HG03066 (cell line): ENCODE measurements at regions not wholly inside any gene's neighbourhood (a gene's known extent, or its start where the extent isn't known, plus 50 kb on each side); places are given as distances from the start of the nearest gene placed in this dataset.

Experiments
- ATAC-seq: cut with Tn5 transposase; IDR thresholded peaks from one replicate; pipeline ENCODE4 v1.9.1; 2021; ENCODE audit warnings: low read depth; ENCODE audit not compliant: unreplicated experiment

DNA sequence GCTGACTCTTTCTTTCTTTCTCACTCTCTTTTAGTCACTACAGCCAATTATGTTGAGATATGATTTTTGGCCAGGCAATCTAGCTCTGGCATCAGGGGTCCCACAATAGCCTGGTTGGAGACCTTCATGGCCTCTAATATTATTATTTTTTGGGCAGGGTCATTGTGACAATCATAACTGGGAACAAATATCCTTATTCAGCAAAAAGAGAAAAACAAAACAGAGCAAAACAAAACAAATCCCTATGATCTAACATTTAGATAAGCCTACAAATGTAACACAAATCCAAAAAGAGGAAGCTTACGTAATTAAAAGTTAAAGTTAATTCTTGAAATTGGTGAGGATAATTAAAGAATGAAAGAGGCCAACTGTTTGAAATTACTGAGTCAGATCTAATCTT, 640.0 kb downstream of the TUSC7 start:
- no peak for ATAC-seq

DNA sequence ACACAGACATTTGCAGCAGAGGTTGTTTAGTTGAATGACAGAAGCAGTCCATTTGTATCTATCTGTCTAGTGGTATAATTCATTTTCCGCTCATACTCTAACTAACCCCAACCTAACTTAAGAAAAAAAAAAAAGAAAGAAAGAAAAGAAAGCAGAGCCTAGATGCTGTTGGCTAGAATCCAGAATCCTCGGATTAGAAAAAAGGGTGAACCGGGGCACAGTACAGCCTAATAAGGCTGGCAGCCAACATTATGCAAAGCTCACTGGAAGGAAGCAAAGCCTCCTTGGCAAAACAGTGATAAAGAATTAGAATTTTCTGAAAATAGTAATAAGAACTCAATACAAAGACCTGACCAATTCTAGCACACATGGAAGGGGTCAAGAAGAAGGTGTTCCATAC, 640.8 kb downstream of the TUSC7 start:
- no peak for ATAC-seq

- no peak for ATAC-seq
Observed at GRCh38 chr3:117355566-117355965, 646.0 kb downstream of the TUSC7 start.

- ATAC-seq: no peak
Observed at GRCh38 chr3:117356091-117356705, 646.6 kb downstream of the TUSC7 start.

DNA sequence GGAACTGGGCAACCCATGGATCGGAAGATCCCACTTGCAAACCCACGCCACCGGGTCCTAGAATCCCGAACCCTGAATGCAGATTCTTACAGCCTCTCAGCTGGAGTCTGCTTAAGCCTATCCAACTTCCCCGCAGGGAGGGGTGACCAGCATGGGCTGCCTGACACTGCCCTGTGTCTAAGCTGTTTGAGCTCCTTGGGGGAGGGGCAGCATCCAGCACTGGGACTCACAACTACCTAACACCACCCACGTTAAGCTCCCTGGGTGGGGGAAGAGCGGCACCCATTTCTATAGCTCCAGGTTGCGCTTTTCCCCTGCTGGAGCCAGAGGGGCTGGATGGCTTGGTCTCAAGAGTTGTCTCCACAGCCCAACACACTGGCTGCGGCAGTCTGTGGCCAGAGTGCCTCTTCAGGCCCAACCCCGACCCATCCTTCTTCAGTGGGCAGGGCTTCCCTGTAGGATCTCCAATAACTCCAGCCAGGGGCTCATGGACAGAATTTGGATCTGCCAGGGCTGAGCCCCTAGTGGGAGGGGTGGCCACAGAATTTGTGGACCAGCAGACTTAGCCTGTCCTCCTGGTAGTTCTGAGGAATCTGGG, 649.2 kb downstream of the TUSC7 start:
- no peak for ATAC-seq

DNA sequence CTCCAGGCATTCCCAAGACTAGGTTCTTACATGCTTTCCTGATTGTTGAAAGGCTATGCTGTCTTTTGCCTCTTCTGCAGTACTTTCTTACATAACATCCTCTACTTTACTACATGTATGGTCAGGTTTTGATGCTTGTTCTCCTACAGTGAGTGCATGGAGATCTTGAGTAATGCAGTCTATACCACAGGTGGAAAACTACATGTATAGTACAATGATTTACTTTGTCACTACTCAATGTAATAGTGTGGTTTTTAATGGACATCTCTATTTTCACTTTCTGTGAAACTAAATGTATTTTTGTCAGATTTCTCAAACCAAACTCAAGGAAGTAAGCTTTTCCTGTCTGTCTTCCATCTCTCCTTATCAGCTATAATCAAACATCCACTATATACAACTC, 657.0 kb downstream of the TUSC7 start:
- ATAC-seq: no peak

GRCh38 chr3:117367861-117368260, 658.3 kb downstream of the TUSC7 start:
- ATAC-seq: no peak

GRCh38 chr3:117380631-117381030, 671.1 kb downstream of the TUSC7 start:
- ATAC-seq: no peak

DNA sequence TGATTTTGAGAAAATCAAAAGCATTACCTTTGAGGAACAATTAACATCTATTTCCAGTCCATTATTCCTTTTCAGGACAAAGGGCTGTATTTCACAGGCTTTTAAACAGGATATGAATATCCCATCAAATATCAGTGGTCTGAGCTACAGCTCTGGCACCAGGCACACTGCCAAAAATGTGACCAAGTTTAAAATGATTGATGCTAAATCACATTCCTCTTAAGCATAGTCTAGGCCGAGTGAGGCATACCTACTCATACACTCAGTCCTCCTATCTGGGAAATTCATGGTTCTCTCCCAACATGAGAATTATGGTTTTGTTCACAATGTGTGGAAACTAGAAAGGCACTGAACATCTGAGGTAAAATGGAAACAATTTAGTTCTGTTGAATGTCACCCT, 683.5 kb downstream of the TUSC7 start:
- no peak for ATAC-seq

DNA sequence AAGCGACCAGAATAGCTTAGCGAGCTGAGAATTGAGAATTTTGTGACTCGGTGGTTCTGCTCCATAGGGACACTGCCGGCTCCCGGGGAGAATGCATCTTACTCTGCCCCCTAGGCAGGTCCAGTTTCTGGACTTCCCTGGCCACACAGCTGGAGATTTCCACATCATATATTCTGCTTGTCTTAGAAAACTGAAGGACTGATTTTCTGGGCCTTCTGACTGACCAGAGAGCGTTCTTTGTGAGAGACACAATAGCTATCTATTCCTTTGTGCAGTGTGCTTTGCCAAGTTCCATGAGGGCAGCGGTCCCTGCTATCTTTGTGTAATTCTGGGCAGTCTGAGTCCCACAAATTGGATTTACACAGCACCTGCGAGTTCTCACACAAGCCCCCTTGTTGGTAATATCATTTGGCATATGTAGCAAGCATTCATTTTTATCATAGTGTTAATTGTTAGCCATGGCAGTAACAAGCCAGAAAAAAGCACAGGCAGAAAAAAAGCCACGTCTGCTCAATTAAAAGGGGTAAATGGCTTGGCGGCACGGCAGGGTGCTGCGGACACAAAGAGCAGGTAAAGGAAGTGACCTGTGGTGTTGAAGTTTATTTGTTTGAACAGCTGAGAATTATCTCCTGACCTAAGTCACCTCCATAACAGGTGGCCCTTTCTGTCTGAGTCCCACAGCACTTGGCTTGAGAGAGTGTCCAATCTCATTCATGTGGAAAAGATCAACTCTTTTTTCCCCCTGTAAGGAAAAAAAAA, 688.7 kb downstream of the TUSC7 start:
- ATAC-seq: no peak

GRCh38 chr3:117399311-117400078, 689.9 kb downstream of the TUSC7 start:
- no peak for ATAC-seq

DNA sequence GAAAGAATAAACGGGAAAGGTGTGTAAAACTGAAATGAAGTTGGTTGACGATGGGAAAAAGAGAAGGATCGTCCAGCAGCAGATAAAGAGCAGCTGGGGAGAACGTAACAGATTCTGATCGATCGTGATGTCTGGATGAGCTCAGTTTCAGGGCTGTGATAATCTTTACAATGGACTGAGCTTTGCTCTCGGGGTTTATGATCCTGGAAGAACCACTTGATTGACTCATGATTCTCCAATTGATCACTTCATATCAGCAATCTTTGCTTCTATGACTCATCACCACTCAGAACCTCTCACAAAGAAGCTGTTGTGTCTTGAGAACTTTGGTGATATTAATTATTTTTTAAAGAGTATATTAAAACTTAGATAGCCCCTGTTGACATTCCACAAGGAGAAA, 690.7 kb downstream of the TUSC7 start:
- ATAC-seq: no peak

GRCh38 chr3:117404141-117404540, 694.6 kb downstream of the TUSC7 start:
- no peak for ATAC-seq

- ATAC-seq: no peak
Observed at GRCh38 chr3:117404730-117405129, 695.2 kb downstream of the TUSC7 start.

DNA sequence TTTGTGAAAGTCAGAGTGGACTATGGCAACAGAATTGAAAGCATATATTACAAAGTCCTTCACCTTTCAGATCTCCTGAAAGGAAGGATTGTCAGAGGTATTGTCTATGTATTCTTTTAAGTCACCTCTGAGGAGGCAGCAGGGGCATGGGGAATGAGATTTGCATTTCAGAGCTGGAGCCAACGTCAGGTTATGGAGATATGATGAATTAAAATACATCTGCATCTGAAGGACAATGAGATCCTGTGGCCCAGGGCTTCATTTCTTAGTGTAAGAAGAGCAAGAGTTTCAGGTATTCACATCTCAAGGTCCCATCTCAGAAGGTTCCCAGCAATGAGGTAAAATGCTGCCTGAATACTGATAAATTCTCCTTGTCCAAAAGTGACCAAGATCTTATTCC, 695.8 kb downstream of the TUSC7 start:
- no peak for ATAC-seq

DNA sequence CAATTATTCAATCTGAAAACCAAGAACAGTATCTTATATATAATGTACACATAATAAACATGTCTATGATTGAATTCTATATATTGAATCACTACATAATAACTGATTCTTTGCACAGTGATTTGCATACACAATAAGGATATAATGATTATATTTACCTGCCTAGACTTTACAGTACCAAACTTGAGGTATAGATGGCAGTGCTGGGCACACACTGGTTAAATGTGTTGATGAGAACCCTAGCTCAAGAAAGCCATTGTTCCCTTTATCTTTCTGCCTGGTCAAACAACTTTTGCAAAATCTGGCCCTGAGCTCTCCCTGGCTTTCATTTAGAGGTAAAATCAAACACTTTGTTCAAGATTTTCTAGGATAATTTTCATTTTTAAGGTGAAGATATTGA, 697.7 kb downstream of the TUSC7 start:
- no peak for ATAC-seq

- no peak for ATAC-seq
Observed at GRCh38 chr3:117408811-117409210, 699.2 kb downstream of the TUSC7 start.

- no peak for ATAC-seq
Observed at GRCh38 chr3:117409256-117409655, 699.7 kb downstream of the TUSC7 start.

GRCh38 chr3:117409701-117410459, 700.3 kb downstream of the TUSC7 start:
- no peak for ATAC-seq

- no peak for ATAC-seq
Observed at GRCh38 chr3:117411971-117412370, 702.4 kb downstream of the TUSC7 start.

DNA sequence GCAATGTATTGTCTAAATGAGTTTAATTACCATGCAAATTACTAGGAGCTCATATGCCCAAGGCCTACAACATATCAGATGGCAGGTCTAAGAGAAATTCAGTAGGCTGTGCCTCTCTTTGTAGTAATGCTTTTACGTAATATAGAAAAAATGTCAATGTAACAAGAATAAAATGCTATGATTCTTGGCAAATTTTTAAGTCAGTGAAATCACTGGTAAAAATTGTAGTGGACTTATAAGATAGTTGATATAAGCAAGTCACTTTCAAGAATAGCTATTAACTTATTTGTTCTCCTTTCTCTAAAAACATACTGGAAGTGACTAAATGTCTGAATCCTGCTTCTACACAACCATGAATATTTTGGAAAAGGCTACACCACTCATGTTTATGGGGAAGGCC, 707.8 kb downstream of the TUSC7 start:
- ATAC-seq: no peak
